ENCODE measurements at regions not wholly inside any gene's neighbourhood (a gene's known extent, or its start where the extent isn't known, plus 50 kb on each side); places are given as distances from the start of the nearest gene placed in this dataset.

DNA sequence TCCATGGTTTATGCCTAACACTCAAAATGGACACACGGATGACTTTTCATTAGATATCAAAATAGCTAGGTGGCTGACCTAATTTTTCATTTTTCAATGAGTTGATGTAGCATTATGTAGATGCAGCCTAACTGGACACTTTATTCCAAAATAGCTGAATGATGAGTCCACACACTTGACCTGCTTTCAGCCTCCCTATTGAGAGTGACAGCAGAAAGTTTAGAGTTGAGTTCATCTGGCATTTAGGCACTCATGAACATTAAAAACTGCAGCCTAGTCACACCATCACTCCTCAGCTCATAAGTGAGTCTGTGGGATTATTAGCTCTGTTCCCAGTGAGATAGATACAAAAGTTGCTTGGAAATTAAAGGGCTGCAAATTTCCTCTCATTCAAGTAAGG is 307.3 kb upstream of the PRKD1 start:
- Histone ChIP-seq H2BK5ac (ENCODE audit: insufficient read length, low read length) (no peak overlapping the region), H4K5ac (ENCODE audit: insufficient read length, low read depth, low read length) (no peak overlapping the region), H3K9me3 (ENCODE audit: control insufficient read depth, low read depth, low read length) (no peaks in the 10 kb centered on the region), H2BK15ac (ENCODE audit: low read depth, low read length) (no peak overlapping the region), H3K4ac (ENCODE audit: low read depth, low read length) (no peak overlapping the region), H3K18ac (ENCODE audit: insufficient read length, low read depth, low read length) (no peak overlapping the region), H3T11ph (ENCODE audit: low read length) (no peak overlapping the region), H4K91ac (ENCODE audit: insufficient read length, low read depth, low read length) (no peak overlapping the region), H3K23me2 (ENCODE audit: insufficient read length, low read depth, low read length, poor library complexity, severe bottlenecking) (no peaks in the 10 kb centered on the region), H3K79me1 (ENCODE audit: insufficient read depth, low read depth, low read length, poor library complexity, severe bottlenecking) (no peaks in the 10 kb centered on the region), H2BK20ac (ENCODE audit: low read depth, low read length, poor library complexity, severe bottlenecking) (no peak overlapping the region), H3K4me2 (ENCODE audit: insufficient read depth, insufficient read length, low read length) (no peak overlapping the region), H3K23ac (ENCODE audit: insufficient read length, low read depth, low read length) (no peak overlapping the region), H3K56ac (ENCODE audit: insufficient read length, low read depth, low read length) (no peak overlapping the region), H3K27ac (ENCODE audit: insufficient read length, low read depth, low read length) (no peak overlapping the region), H2AK5ac (ENCODE audit: insufficient read length, low read length) (no peak overlapping the region), H4K8ac (replicated peaks; ENCODE audit: insufficient read length, low read depth, low read length) (no peak overlapping the region), H3K14ac (ENCODE audit: insufficient read depth, low read length) (no peak overlapping the region), H3K4me1 (ENCODE audit: insufficient read depth, low read length) (no peaks in the 10 kb centered on the region; the same call in 1 of the 2 replicates), H3K27me3 (ENCODE audit: insufficient read depth, low read length) (no peaks in the 10 kb centered on the region), H4K20me1 (ENCODE audit: control insufficient read depth, insufficient read depth, insufficient read length) (no peaks in the 10 kb centered on the region), H2AFZ (ENCODE audit: low read length) (no peak overlapping the region), H3K79me2 (ENCODE audit: insufficient read depth, low read length) (no peaks in the 10 kb centered on the region), H2BK12ac (ENCODE audit: insufficient read length, low read depth, low read length) (no peak overlapping the region), H2BK120ac (ENCODE audit: low read depth, low read length, poor library complexity, severe bottlenecking) (no peak overlapping the region), H3K9ac (ENCODE audit: extremely low read depth, insufficient read length, low read length) (no peak overlapping the region)
- peaks cover 0 to 2% of the 10 kb centered on the region in 2 experiments; a peak in 3 of 5 replicates for H3K9me3 Mint-ChIP-seq
- no peaks in the 10 kb centered on the region for H3K27me3 Mint-ChIP-seq (ENCODE audit: low read depth)
- H3K36me3 Mint-ChIP-seq (ENCODE audit: insufficient read depth in 1 of 3, low read depth in 3 of 3), result no peaks in the 10 kb centered on the region; a peak in 1 of 7 replicates
- H3K4me3 Mint-ChIP-seq, result no peak overlapping the region
- WGBS (ENCODE audit: extremely low coverage, insufficient read length, low lambda C conversion rate), result no CpG with 5 or more reads among the region's 1 CpG
- TF ChIP-seq, protein P1, sequence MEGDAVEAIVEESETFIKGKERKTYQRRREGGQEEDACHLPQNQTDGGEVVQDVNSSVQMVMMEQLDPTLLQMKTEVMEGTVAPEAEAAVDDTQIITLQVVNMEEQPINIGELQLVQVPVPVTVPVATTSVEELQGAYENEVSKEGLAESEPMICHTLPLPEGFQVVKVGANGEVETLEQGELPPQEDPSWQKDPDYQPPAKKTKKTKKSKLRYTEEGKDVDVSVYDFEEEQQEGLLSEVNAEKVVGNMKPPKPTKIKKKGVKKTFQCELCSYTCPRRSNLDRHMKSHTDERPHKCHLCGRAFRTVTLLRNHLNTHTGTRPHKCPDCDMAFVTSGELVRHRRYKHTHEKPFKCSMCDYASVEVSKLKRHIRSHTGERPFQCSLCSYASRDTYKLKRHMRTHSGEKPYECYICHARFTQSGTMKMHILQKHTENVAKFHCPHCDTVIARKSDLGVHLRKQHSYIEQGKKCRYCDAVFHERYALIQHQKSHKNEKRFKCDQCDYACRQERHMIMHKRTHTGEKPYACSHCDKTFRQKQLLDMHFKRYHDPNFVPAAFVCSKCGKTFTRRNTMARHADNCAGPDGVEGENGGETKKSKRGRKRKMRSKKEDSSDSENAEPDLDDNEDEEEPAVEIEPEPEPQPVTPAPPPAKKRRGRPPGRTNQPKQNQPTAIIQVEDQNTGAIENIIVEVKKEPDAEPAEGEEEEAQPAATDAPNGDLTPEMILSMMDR (conservative IDR thresholded peaks at IDR 0.05), result no peak
- no peak for DNase-seq
- no peak overlapping the region for H3K27ac Mint-ChIP-seq
- peaks cover 11 to 15% of the 10 kb centered on the region in 2 experiments for H3K4me1 Mint-ChIP-seq

Data from H9 (cell line).